Caco-2 (cell line): ENCODE measurements at regions not wholly inside any gene's neighbourhood (a gene's known extent, or its start where the extent isn't known, plus 50 kb on each side); places are given as distances from the start of the nearest gene placed in this dataset.

ENCODE experiments used
- BruUV-seq: library from RNA; stranded (reverse); fragments of 400-500 nt; replicated peaks from 2 replicates; lab custom pipeline; 2021; lab: Mats Ljungman, UMichigan
- CTCF ChIA-PET: fragments of 300-600 bp; sonication (Branson Sonifier 250); formaldehyde crosslinking; loops from one replicate; lab custom pipeline; 2022; ENCODE audit warnings: antibody characterized with exemption; lab: Charles Lee
- POLR2A ChIA-PET: fragments of 300-600 bp; sonication (Branson Sonifier 250); formaldehyde crosslinking; loops from one replicate; lab custom pipeline; 2022; ENCODE audit warnings: antibody characterized with exemption; lab: Charles Lee
- DNase-seq, 2 experiments: peaks; one replicate each; pipeline versions ENCODE4 v3.0.0 to v3.0.0-alpha.2; 2020 to 2022
- H3K27me3 ChIP-seq: replicated peaks from 2 replicates; pipeline ENCODE4 v1.6.0; 2011; ENCODE audit warnings: low read length; ENCODE audit not compliant: control insufficient read depth, insufficient read depth
- H3K36me3 ChIP-seq: 2 replicates; pipeline ENCODE4 v1.5.1; 2011; ENCODE audit warnings: low read length; ENCODE audit not compliant: control insufficient read depth, insufficient read depth
- H3K4me1 ChIP-seq: fragments of 250-450 bp; sonication (Bioruptor Pico); 2 replicates; pipeline ENCODE4 v1.5.1; 2020; ENCODE audit warnings: mild to moderate bottlenecking
- H3K4me3 ChIP-seq: 2 replicates; pipeline ENCODE4 v1.5.1; 2011; ENCODE audit warnings: low read depth, mild to moderate bottlenecking, control low read depth, low read length
- H3K9me3 ChIP-seq: fragments of 250-450 bp; sonication (Bioruptor Pico); 2 replicates; pipeline ENCODE4 v1.5.1; 2020; ENCODE audit warnings: mild to moderate bottlenecking, moderate library complexity
- H3K27ac Mint-ChIP-seq: one replicate; pipeline ENCODE4 v1.8.0; 2022; ENCODE audit warnings: mixed read lengths; ENCODE audit not compliant: unreplicated experiment
- H3K27me3 Mint-ChIP-seq: one replicate; pipeline ENCODE4 v1.8.0; 2022; ENCODE audit warnings: mixed read lengths; ENCODE audit not compliant: insufficient read depth, unreplicated experiment
- H3K36me3 Mint-ChIP-seq: one replicate; pipeline ENCODE4 v1.8.0; 2022; ENCODE audit warnings: mild to moderate bottlenecking, mixed read lengths; ENCODE audit not compliant: insufficient read depth, unreplicated experiment
- H3K4me1 Mint-ChIP-seq: one replicate; pipeline ENCODE4 v1.8.0; 2022; ENCODE audit warnings: low read depth, mixed read lengths; ENCODE audit not compliant: unreplicated experiment
- H3K4me3 Mint-ChIP-seq: one replicate; pipeline ENCODE4 v1.8.0; 2022; ENCODE audit warnings: mild to moderate bottlenecking, moderate library complexity, mixed read lengths; ENCODE audit not compliant: unreplicated experiment
- H3K9me3 Mint-ChIP-seq: one replicate; pipeline ENCODE4 v1.8.0; 2022; ENCODE audit warnings: mixed read lengths; ENCODE audit not compliant: unreplicated experiment
- CTCF ChIP-seq, 2 experiments: fragments of 200-600 bp in 1 of 2; IDR thresholded peaks; 1 replicate in 1 of 2; 2 replicates in 1 of 2; pipeline versions ENCODE4 v1.5.1 to v1.8.0; 2011 to 2022; ENCODE audit warnings: antibody characterized with exemption in 1 of 2, control low read depth in 1 of 2, inconsistent platforms in 1 of 2, low read depth in 1 of 2, low read length in 1 of 2, mild to moderate bottlenecking in 1 of 2, moderate library complexity in 1 of 2; ENCODE audit not compliant: insufficient read depth in 1 of 2, severe bottlenecking in 1 of 2, unreplicated experiment in 1 of 2
- intact Hi-C: fragments of 100-400 bp; cut with micrococcal nuclease; formaldehyde crosslinking; loops from one replicate; pipeline ENCODE4 v1.10.0; 2022; ENCODE audit not compliant: unreplicated experiment

GRCh38 chr14:51780741-51781140, 79.7 kb upstream of the GNG2 start:
- Histone ChIP-seq H3K9me3 (0 out of 2 replicates have a peak, but pooled peaks cover under 1% of the 10 kb centered on the region), H3K4me3 (no peak overlapping the region), H3K27me3 (no peaks in the 10 kb centered on the region), H3K36me3 (no peaks in the 10 kb centered on the region), H3K4me1 (no peaks in the 10 kb centered on the region)
- Mint-ChIP-seq H3K36me3 (no peaks in the 10 kb centered on the region), H3K27ac (no peak overlapping the region), H3K9me3 (peaks cover 10% of the 10 kb centered on the region), H3K4me1 (peaks cover 8% of the 10 kb centered on the region), H3K27me3 (peaks cover 3% of the 10 kb centered on the region), H3K4me3 (no peak overlapping the region)
- CTCF ChIA-PET, result interaction anchor here (0.6 to 0.7 kb wide), 3 partner anchors 128 to 1187 kb away, joined by 3 to 5 read pairs (median 4); no protein-coding TSS in a partner anchor
- intact Hi-C loops, result loop anchor here (1.0 kb wide), 3 partner anchors 199 to 497 kb away; no protein-coding TSS in a partner anchor
- no peak for TF ChIP-seq CTCF (IDR thresholded peaks at IDR 0.05; ENCODE audit: insufficient read depth in 1 of 2, low read depth in 1 of 2, low read length in 1 of 2, severe bottlenecking in 1 of 2, unreplicated experiment in 1 of 2)
- POLR2A ChIA-PET, result no interaction called here
- no TSS peak for BruUV-seq
- DNase-seq, result no peak

- Mint-ChIP-seq H3K4me1 (peaks cover 8% of the 10 kb centered on the region), H3K9me3 (peaks cover 16% of the 10 kb centered on the region), H3K27ac (no peak overlapping the region), H3K4me3 (no peak overlapping the region), H3K36me3 (no peaks in the 10 kb centered on the region), H3K27me3 (peaks cover 3% of the 10 kb centered on the region)
- DNase-seq, result no peak
- no peaks in the 10 kb centered on the region for H3K36me3 ChIP-seq
- H3K4me1 ChIP-seq, result no peaks in the 10 kb centered on the region
- BruUV-seq, result no TSS peak
- no peaks in the 10 kb centered on the region for H3K27me3 ChIP-seq
- no peak overlapping the region for H3K4me3 ChIP-seq
- TF ChIP-seq CTCF (IDR thresholded peaks at IDR 0.05; ENCODE audit: insufficient read depth in 1 of 2, low read depth in 1 of 2, low read length in 1 of 2, severe bottlenecking in 1 of 2, unreplicated experiment in 1 of 2), result no peak
- 0 out of 2 replicates have a peak, but pooled peaks cover 7% of the 10 kb centered on the region for H3K9me3 ChIP-seq
- ChIA-PET CTCF (interaction anchor here (0.6 to 0.7 kb wide), 2 partner anchors 129 to 498 kb away, joined by 4 to 5 read pairs; no protein-coding TSS in a partner anchor), POLR2A (no interaction called here)
- intact Hi-C loops, result no loop called here
These were observed 79.0 kb upstream of the GNG2 start for GRCh38 chr14:51781381-51781780.

- peaks cover 26% of the 10 kb centered on the region for H3K9me3 Mint-ChIP-seq
- intact Hi-C loops, result no loop called here
- BruUV-seq, result no TSS peak
- POLR2A ChIA-PET, result no interaction called here
- no peak for TF ChIP-seq CTCF (IDR thresholded peaks at IDR 0.05; ENCODE audit: insufficient read depth in 1 of 2, low read depth in 1 of 2, low read length in 1 of 2, severe bottlenecking in 1 of 2, unreplicated experiment in 1 of 2)
- H3K4me3 ChIP-seq, result no peak overlapping the region
- no peaks in the 10 kb centered on the region for H3K27me3 ChIP-seq
- 0 out of 2 replicates have a peak, but pooled peaks cover 9% of the 10 kb centered on the region for H3K9me3 ChIP-seq
- H3K36me3 Mint-ChIP-seq, result no peaks in the 10 kb centered on the region
- no peaks in the 10 kb centered on the region for H3K4me1 ChIP-seq
- CTCF ChIA-PET, result no interaction called here
- no peak for DNase-seq
- no peak overlapping the region for H3K4me3 Mint-ChIP-seq
- no peaks in the 10 kb centered on the region for H3K36me3 ChIP-seq
- H3K27ac Mint-ChIP-seq, result no peak overlapping the region
- peaks cover 3% of the 10 kb centered on the region for H3K27me3 Mint-ChIP-seq
- peaks cover 8% of the 10 kb centered on the region for H3K4me1 Mint-ChIP-seq
These were observed 78.0 kb upstream of the GNG2 start for GRCh38 chr14:51782435-51782834.
